ENCODE measurements at regions not wholly inside any gene's neighbourhood (a gene's known extent, or its start where the extent isn't known, plus 50 kb on each side); places are given as distances from the start of the nearest gene placed in this dataset.

GRCh38 chr6:137724495-137725211 lies 142.4 kb upstream of the TNFAIP3 start:
- TF ChIP-seq CTCF (IDR thresholded peaks at IDR 0.05 in 4 of 5, conservative IDR thresholded peaks at IDR 0.05 in 1 of 5) (no peak), POLR2A (IDR thresholded peaks at IDR 0.05) (no peak)
